A673 (cell line): ENCODE measurements at regions not wholly inside any gene's neighbourhood (a gene's known extent, or its start where the extent isn't known, plus 50 kb on each side); places are given as distances from the start of the nearest gene placed in this dataset.

ENCODE experiments used
- EZH2 ChIP-seq: fragments of 200-600 bp; sonication (generic); IDR thresholded peaks from 2 replicates; pipeline ENCODE4 v1.6.1; 2017; ENCODE audit warnings: borderline replicate concordance, low read depth, mild to moderate bottlenecking, mixed read lengths, antibody characterized with exemption, low read length; ENCODE audit not compliant: poor library complexity, severe bottlenecking
- TF ChIP-seq, protein P1 (sequence below): fragments of 300-800, 200-600 bp; sonication (generic); conservative IDR thresholded peaks from 2 replicates; pipeline ENCODE4 v1.5.1; 2017; ENCODE audit warnings: low read depth, mild to moderate bottlenecking, antibody characterized with exemption, low read length, moderate library complexity, mixed read lengths

GRCh38 chr9:115799734-115800133, 353.9 kb upstream of the PAPPA start:
- TF ChIP-seq, protein P1, sequence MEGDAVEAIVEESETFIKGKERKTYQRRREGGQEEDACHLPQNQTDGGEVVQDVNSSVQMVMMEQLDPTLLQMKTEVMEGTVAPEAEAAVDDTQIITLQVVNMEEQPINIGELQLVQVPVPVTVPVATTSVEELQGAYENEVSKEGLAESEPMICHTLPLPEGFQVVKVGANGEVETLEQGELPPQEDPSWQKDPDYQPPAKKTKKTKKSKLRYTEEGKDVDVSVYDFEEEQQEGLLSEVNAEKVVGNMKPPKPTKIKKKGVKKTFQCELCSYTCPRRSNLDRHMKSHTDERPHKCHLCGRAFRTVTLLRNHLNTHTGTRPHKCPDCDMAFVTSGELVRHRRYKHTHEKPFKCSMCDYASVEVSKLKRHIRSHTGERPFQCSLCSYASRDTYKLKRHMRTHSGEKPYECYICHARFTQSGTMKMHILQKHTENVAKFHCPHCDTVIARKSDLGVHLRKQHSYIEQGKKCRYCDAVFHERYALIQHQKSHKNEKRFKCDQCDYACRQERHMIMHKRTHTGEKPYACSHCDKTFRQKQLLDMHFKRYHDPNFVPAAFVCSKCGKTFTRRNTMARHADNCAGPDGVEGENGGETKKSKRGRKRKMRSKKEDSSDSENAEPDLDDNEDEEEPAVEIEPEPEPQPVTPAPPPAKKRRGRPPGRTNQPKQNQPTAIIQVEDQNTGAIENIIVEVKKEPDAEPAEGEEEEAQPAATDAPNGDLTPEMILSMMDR: no peak
- no peak for TF ChIP-seq EZH2
